ENCODE measurements at regions not wholly inside any gene's neighbourhood (a gene's known extent, or its start where the extent isn't known, plus 50 kb on each side); places are given as distances from the start of the nearest gene placed in this dataset.
"Not testable (repeated sequence)": the region's sequence is repeated elsewhere in the genome, so short reads cannot be mapped to it uniquely, and the experiment has no call there.

GRCh38 chr16:19980632-19981265 is 92.9 kb downstream of the GPR139 start:
- DNase-seq = peak; percentile 19

DNA sequence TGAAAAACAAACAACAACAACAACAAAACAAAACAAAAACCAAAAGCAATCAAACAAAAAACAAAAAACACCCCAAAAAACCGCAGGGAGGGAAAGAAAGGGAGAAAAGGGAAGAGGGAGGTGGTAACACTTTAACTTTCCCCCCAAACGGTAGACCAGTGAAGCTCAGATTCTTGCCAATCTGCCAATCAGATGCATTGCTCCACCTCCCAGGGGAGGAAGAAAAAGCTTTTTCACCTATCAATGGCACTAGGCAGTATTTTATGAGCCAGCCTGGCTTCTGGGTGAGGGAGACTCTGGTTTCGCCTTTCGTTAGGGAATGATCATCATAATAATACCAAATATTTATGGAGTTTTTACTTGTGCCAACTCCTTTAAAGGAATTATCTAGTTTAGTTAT is 94.1 kb downstream of the GPR139 start:
- no peak for DNase-seq

GRCh38 chr16:19974607-19975006 is 90.0 kb upstream of the GPRC5B start:
- no peak for DNase-seq

DNA sequence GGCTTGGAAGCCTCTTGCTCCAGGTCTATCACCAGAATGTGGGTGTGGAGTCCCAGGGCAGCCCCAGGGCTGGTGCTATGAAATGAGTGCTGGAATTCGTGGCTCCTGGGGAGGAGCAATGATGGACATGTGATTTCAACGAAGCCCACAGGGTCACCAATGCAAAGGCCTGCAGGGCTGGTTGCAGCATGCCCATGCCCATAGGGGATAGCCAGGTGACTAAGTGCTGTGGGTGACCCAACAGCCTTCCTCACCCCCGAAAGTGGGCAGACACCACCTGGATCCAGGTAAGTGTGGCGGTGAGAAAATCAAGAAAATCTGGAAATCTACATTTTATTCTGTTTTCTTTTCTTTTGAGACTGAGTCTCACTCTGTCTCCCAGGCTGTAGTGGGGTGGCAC is 87.5 kb upstream of the GPRC5B start:
- DNase-seq = no peak

- DNase-seq = no peak
Measured at GRCh38 chr16:19968891-19969683, 84.4 kb upstream of the GPRC5B start.

- no peak for DNase-seq
Measured at GRCh38 chr16:19967963-19968362, 83.3 kb upstream of the GPRC5B start.

DNA sequence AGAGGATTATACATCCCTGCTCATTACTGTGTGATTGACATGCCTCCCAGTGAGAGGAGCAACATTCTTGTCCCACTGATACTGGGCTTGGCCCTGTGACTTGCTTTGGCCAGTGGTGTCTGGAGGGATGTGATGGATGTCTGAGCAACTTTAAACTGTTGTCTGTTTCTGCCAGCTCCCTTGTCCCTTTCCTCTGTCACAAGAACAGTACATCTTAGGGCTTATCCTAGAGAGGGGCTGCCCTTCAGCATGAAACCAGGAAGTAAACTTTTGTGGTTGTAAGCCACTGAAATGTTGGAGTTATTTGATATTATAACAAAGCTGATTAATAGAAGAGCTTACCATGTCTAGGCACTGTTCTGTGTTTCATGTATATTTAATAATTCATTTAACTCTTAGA is 82.9 kb upstream of the GPRC5B start:
- DNase-seq = no peak

- no peak for DNase-seq
Measured at GRCh38 chr16:19963301-19963700, 78.7 kb upstream of the GPRC5B start.

DNA sequence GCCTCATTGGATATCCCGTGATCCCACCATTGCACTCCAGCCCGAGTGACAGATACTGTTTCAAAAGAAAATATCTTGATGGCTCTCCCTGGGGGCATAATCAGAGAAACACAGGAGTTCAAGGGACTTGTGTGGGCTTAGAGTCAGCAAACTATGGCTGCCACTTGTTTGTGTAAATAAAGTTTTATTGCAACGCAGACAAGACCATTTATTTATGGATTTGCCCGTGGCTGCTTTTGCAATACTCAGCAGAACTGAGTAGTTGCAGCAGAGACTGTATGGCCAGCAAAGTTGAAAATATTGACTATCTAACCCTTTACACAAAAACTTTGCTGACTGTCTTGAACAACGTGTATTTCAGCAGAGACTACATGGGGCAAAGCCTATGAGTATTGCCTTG is 75.5 kb upstream of the GPRC5B start:
- DNase-seq = no peak

GRCh38 chr16:19959736-19960135 is 75.1 kb upstream of the GPRC5B start:
- DNase-seq = no peak

GRCh38 chr16:19955896-19956295 is 71.2 kb upstream of the GPRC5B start:
- DNase-seq = not testable (repeated sequence)

GRCh38 chr16:19955084-19955483 is 70.4 kb upstream of the GPRC5B start:
- DNase-seq = not testable (repeated sequence)

- DNase-seq = no peak
Measured at GRCh38 chr16:19948186-19949104, 63.8 kb upstream of the GPRC5B start.

DNA sequence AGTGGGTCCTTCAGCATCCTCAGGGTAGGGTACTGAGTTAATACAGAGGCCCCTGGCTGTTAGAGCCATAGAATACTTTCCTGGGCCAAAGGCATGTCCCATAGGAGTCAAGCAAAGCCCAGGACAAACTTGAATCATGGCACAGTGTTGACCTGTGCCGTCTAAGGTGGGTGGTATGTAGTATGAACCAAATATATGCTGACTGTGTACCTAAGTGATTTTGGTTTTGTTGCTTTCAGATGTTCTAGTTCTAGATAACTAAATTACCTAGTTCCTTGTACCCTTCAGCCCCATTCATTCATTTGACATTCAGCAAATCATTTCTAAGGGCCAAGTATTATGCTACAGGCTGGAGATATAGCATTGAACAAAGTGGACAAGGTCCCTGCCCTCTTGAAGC is 61.3 kb upstream of the GPRC5B start:
- DNase-seq = no peak

DNA sequence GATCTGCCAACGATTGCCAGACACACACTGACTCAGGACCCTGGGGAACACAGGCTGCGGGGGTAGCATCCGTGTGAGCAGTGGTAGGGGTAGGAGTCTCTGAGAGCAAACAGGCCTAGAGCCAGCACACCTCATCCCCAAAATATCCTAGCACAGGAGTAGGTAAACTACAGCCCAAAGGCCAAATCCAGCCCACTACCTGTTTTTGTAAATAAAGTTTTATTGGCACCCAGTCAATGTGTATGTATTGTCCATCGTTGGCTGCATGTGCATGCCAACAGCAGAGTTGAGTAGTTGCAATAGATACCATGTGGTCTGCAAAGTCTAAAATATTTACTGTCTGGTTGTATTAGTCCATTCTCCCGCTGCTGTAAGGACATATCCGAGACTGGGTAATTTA is 55.5 kb upstream of the GPRC5B start:
- DNase-seq = no peak

- no peak for DNase-seq
Measured at GRCh38 chr16:19939553-19939952, 54.9 kb upstream of the GPRC5B start.

- DNase-seq = no peak
Measured at GRCh38 chr16:19938536-19938935, 53.9 kb upstream of the GPRC5B start.

DNA sequence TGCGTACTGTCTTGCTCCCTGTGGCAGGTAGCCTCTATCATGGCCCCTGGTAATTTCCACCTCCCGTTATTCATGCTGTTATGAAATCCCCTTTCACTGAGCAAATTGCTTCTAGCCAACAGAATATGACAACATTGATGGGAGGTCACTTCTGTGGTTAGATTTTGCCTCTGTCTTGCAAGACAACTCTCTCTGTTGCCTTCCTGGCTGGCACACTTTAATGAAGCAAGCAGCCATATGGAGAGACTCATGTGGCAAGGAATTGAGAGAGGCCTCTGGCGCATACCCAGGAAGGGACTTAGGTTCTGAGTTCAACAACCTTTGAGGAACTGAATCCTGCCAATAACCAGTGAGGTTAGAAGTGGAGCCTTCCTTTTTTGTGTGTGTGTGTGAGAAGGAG is 51.8 kb upstream of the GPRC5B start:
- DNase-seq = no peak

DNA sequence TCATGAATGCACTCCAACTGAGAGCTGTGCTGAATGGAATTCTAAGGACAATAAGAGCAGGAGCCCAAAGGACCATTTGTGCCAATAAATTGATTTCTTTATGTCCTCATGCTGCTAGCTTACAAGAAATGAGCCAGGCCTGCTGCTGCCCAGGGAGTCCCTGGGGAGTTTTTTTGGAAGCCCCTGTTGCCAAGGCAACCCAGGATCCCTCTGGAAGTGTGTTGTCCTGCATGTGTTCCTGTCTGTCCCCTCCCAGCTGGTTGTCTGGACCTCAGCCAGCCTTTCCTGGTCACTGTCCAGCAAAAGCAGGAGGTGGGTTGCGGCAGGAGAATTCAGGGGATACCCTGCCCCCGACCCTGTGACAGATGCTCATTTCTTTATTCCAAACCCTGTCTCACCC is 51.0 kb upstream of the GPRC5B start:
- no peak for DNase-seq

All from activated CD4-positive, alpha-beta T cell treated with anti-CD3 and anti-CD28 coated beads, Interleukin-2, amount 50 U/mL, for 16 hours (primary cell).